Adipocyte (in vitro differentiated cells): ENCODE measurements at regions not wholly inside any gene's neighbourhood (a gene's known extent, or its start where the extent isn't known, plus 50 kb on each side); places are given as distances from the start of the nearest gene placed in this dataset.
A peak's percentile ranks its signal among the peaks of the same experiment; 100 is the strongest.

ENCODE experiments used
- DNase-seq: peaks from one replicate; pipeline ENCODE4 v3.0.0-alpha.2; 2015; ENCODE audit warnings: low read depth
- H3K27me3 ChIP-seq: replicated peaks from 2 replicates; pipeline ENCODE4 v1.7.0; 2013; ENCODE audit warnings: mild to moderate bottlenecking, low read length, moderate library complexity; ENCODE audit not compliant: control insufficient read depth, insufficient read depth
- H3K36me3 ChIP-seq: 2 replicates; pipeline ENCODE4 v1.7.0; 2013; ENCODE audit warnings: low read length, mild to moderate bottlenecking, moderate library complexity; ENCODE audit not compliant: control insufficient read depth, insufficient read depth, severe bottlenecking
- H3K4me1 ChIP-seq: 2 replicates; pipeline ENCODE4 v1.7.0; 2013; ENCODE audit warnings: mild to moderate bottlenecking, low read length, moderate library complexity; ENCODE audit not compliant: control insufficient read depth, insufficient read depth
- H3K4me3 ChIP-seq: 2 replicates; pipeline ENCODE4 v1.7.0; 2013; ENCODE audit warnings: mild to moderate bottlenecking, low read length, moderate library complexity
- H3K9ac ChIP-seq: 2 replicates; pipeline ENCODE4 v1.7.0; 2013; ENCODE audit warnings: mild to moderate bottlenecking, low read length, moderate library complexity
- H3K9me3 ChIP-seq: 2 replicates; pipeline ENCODE4 v1.7.0; 2013; ENCODE audit warnings: mild to moderate bottlenecking, low read length, moderate library complexity; ENCODE audit not compliant: control insufficient read depth

GRCh38 chr2:239882781-239883180, 142.4 kb downstream of the NDUFA10 start:
- Histone ChIP-seq H3K36me3 (no peaks in the 10 kb centered on the region), H3K9ac (no peak overlapping the region), H3K4me3 (no peak overlapping the region), H3K9me3 (peaks cover 50% of the 10 kb centered on the region), H3K4me1 (no peaks in the 10 kb centered on the region), H3K27me3 (peaks cover 19% of the 10 kb centered on the region)
- no peak for DNase-seq

- Histone ChIP-seq H3K27me3 (peaks cover 19% of the 10 kb centered on the region), H3K9me3 (peaks cover 48% of the 10 kb centered on the region), H3K36me3 (no peaks in the 10 kb centered on the region), H3K9ac (no peak overlapping the region), H3K4me3 (no peak overlapping the region), H3K4me1 (no peaks in the 10 kb centered on the region)
- peak; percentile 7 for DNase-seq
Measured at GRCh38 chr2:239882331-239882732, 142.8 kb downstream of the NDUFA10 start.

GRCh38 chr2:239881561-239882320, 143.4 kb downstream of the NDUFA10 start:
- Histone ChIP-seq H3K4me3 (no peak overlapping the region), H3K4me1 (no peaks in the 10 kb centered on the region), H3K27me3 (peaks cover 19% of the 10 kb centered on the region), H3K9me3 (peaks cover 44% of the 10 kb centered on the region), H3K36me3 (no peaks in the 10 kb centered on the region), H3K9ac (no peak overlapping the region)
- DNase-seq = peak; percentile 24

- H3K9me3 ChIP-seq = peaks cover 37% of the 10 kb centered on the region
- H3K4me1 ChIP-seq = no peaks in the 10 kb centered on the region
- H3K9ac ChIP-seq = no peak overlapping the region
- H3K36me3 ChIP-seq = no peaks in the 10 kb centered on the region
- no peak for DNase-seq
- H3K27me3 ChIP-seq = peaks cover 24% of the 10 kb centered on the region
- no peak overlapping the region for H3K4me3 ChIP-seq
Measured at GRCh38 chr2:239881031-239881471, 144.1 kb downstream of the NDUFA10 start.

- Histone ChIP-seq H3K9me3 (peaks cover 31% of the 10 kb centered on the region), H3K4me3 (no peak overlapping the region), H3K9ac (no peak overlapping the region), H3K36me3 (no peaks in the 10 kb centered on the region), H3K4me1 (no peaks in the 10 kb centered on the region), H3K27me3 (peaks cover 24% of the 10 kb centered on the region)
- no peak for DNase-seq
Measured at GRCh38 chr2:239880396-239880795, 144.7 kb downstream of the NDUFA10 start.

- Histone ChIP-seq H3K9me3 (peaks cover 22% of the 10 kb centered on the region), H3K4me3 (no peak overlapping the region), H3K4me1 (no peaks in the 10 kb centered on the region), H3K36me3 (no peaks in the 10 kb centered on the region), H3K9ac (no peak overlapping the region), H3K27me3 (peaks cover 30% of the 10 kb centered on the region)
- no peak for DNase-seq
Measured at GRCh38 chr2:239879423-239880084, 145.6 kb downstream of the NDUFA10 start.

GRCh38 chr2:239878686-239879085, 146.5 kb downstream of the NDUFA10 start:
- Histone ChIP-seq H3K9ac (no peak overlapping the region), H3K9me3 (peaks cover 14% of the 10 kb centered on the region), H3K4me1 (no peaks in the 10 kb centered on the region), H3K36me3 (no peaks in the 10 kb centered on the region), H3K4me3 (no peak overlapping the region), H3K27me3 (peaks cover 38% of the 10 kb centered on the region)
- DNase-seq = no peak

- no peak overlapping the region for H3K4me3 ChIP-seq
- DNase-seq = no peak
- H3K4me1 ChIP-seq = no peaks in the 10 kb centered on the region
- no peaks in the 10 kb centered on the region for H3K9me3 ChIP-seq
- no peak overlapping the region for H3K9ac ChIP-seq
- peaks cover 31% of the 10 kb centered on the region for H3K27me3 ChIP-seq
- H3K36me3 ChIP-seq = no peaks in the 10 kb centered on the region
Measured at GRCh38 chr2:239876948-239877289, 148.2 kb downstream of the NDUFA10 start.

GRCh38 chr2:239876271-239876947, 148.7 kb downstream of the NDUFA10 start:
- Histone ChIP-seq H3K4me1 (no peaks in the 10 kb centered on the region), H3K27me3 (peaks cover 26% of the 10 kb centered on the region), H3K36me3 (no peaks in the 10 kb centered on the region), H3K9me3 (no peaks in the 10 kb centered on the region), H3K4me3 (no peak overlapping the region), H3K9ac (no peak overlapping the region)
- no peak for DNase-seq

GRCh38 chr2:239874636-239875356, 150.3 kb downstream of the NDUFA10 start:
- Histone ChIP-seq H3K27me3 (peaks cover 33% of the 10 kb centered on the region), H3K9me3 (no peaks in the 10 kb centered on the region), H3K4me3 (no peak overlapping the region), H3K9ac (no peak overlapping the region), H3K36me3 (no peaks in the 10 kb centered on the region), H3K4me1 (no peaks in the 10 kb centered on the region)
- DNase-seq = no peak
